DMS53 treated with DMSO at 0.1 percent for 48 hours (cell line): ENCODE measurements at regions not wholly inside any gene's neighbourhood (a gene's known extent, or its start where the extent isn't known, plus 50 kb on each side); places are given as distances from the start of the nearest gene placed in this dataset.

Experiments
- DNase-seq: peaks from one replicate; lab custom pipeline; 2025; ENCODE audit not compliant: unreplicated experiment; lab: John Stamatoyannopoulos, UW

- no peak for DNase-seq
These were observed 223.8 kb downstream of the FBXO15 start for GRCh38 chr18:73923866-73924265.

- no peak for DNase-seq
These were observed 227.6 kb downstream of the FBXO15 start for GRCh38 chr18:73920033-73920432.

GRCh38 chr18:73918816-73919215, 228.8 kb downstream of the FBXO15 start:
- no peak for DNase-seq

GRCh38 chr18:73917046-73917445, 230.6 kb downstream of the FBXO15 start:
- no peak for DNase-seq

GRCh38 chr18:73913505-73913904, 234.1 kb downstream of the FBXO15 start:
- DNase-seq = no peak

- no peak for DNase-seq
These were observed 239.3 kb downstream of the FBXO15 start for GRCh38 chr18:73908323-73908722.

- DNase-seq = no peak
These were observed 246.1 kb downstream of the FBXO15 start for GRCh38 chr18:73901566-73901965.

GRCh38 chr18:73901151-73901550, 246.5 kb downstream of the FBXO15 start:
- no peak for DNase-seq

GRCh38 chr18:73900106-73900835, 247.4 kb downstream of the FBXO15 start:
- no peak for DNase-seq

GRCh38 chr18:73897517-73897916, 250.1 kb downstream of the FBXO15 start:
- DNase-seq = no peak

GRCh38 chr18:73896685-73897084, 250.9 kb downstream of the FBXO15 start:
- peak; percentile 42 for DNase-seq

GRCh38 chr18:73895701-73896100, 251.9 kb downstream of the FBXO15 start:
- peak; percentile 100 for DNase-seq

- no peak for DNase-seq
These were observed 253.8 kb downstream of the FBXO15 start for GRCh38 chr18:73893880-73894279.

GRCh38 chr18:73891572-73892421, 255.8 kb downstream of the FBXO15 start:
- DNase-seq = peak; percentile 58

- DNase-seq = no peak
These were observed 259.1 kb downstream of the FBXO15 start for GRCh38 chr18:73888565-73888964.

- DNase-seq = no peak
These were observed 259.8 kb downstream of the FBXO15 start for GRCh38 chr18:73887801-73888200.

- DNase-seq = no peak
These were observed 262.8 kb downstream of the FBXO15 start for GRCh38 chr18:73884868-73885267.

- DNase-seq = no peak
These were observed 266.2 kb downstream of the FBXO15 start for GRCh38 chr18:73881396-73881917.

GRCh38 chr18:73880387-73880786, 267.2 kb downstream of the FBXO15 start:
- DNase-seq = no peak

- peak; percentile 55 for DNase-seq
These were observed 267.9 kb downstream of the FBXO15 start for GRCh38 chr18:73879766-73880165.

- no peak for DNase-seq
These were observed 268.3 kb downstream of the FBXO15 start for GRCh38 chr18:73879328-73879727.

- DNase-seq = no peak
These were observed 278.5 kb downstream of the FBXO15 start for GRCh38 chr18:73869182-73869581.
